Smooth muscle cell (in vitro differentiated cells): ENCODE measurements at regions not wholly inside any gene's neighbourhood (a gene's known extent, or its start where the extent isn't known, plus 50 kb on each side); places are given as distances from the start of the nearest gene placed in this dataset.

Experiments used
- DNase-seq: peaks from one replicate; lab custom pipeline; 2025; ENCODE audit not compliant: unreplicated experiment; lab: John Stamatoyannopoulos, UW
- H2AFZ ChIP-seq: fragments of 200-600 bp; sonication (generic); 2 replicates; pipeline ENCODE4 v1.6.0; 2016; ENCODE audit warnings: antibody characterized with exemption, low read depth, mild to moderate bottlenecking
- H3F3A ChIP-seq: fragments of 200-600 bp; sonication (generic); 2 replicates; pipeline ENCODE4 v1.6.0; 2017; ENCODE audit warnings: antibody characterized with exemption, low read depth
- H3K27ac ChIP-seq: fragments of 200-600 bp; sonication (generic); 2 replicates; pipeline ENCODE4 v1.5.1; 2016; ENCODE audit warnings: low read depth, mild to moderate bottlenecking
- H3K27me3 ChIP-seq: fragments of 200-600 bp; sonication (generic); 2 replicates; pipeline ENCODE4 v1.6.1; 2016; ENCODE audit warnings: low read depth, mild to moderate bottlenecking
- H3K36me3 ChIP-seq: fragments of 200-600 bp; sonication (generic); 2 replicates; pipeline ENCODE4 v1.5.1; 2016; ENCODE audit warnings: low read depth
- H3K4me1 ChIP-seq: fragments of 200-600 bp; sonication (generic); 2 replicates; pipeline ENCODE4 v1.5.1; 2016; ENCODE audit warnings: low read depth
- H3K4me2 ChIP-seq: fragments of 200-600 bp; sonication (generic); 2 replicates; pipeline ENCODE4 v1.6.0; 2016; ENCODE audit warnings: mild to moderate bottlenecking
- H3K4me3 ChIP-seq: fragments of 200-600 bp; sonication (generic); 2 replicates; pipeline ENCODE4 v1.5.1; 2016; ENCODE audit warnings: mild to moderate bottlenecking
- H3K79me2 ChIP-seq: fragments of 200-600 bp; sonication (generic); 2 replicates; pipeline ENCODE4 v1.6.0; 2016; ENCODE audit warnings: low read depth, mild to moderate bottlenecking
- H3K9ac ChIP-seq: fragments of 200-600 bp; sonication (generic); 2 replicates; pipeline ENCODE4 v1.6.0; 2016; ENCODE audit warnings: low read depth
- H3K9me3 ChIP-seq: fragments of 200-600 bp; sonication (generic); replicated peaks from 2 replicates; pipeline ENCODE4 v1.5.1; 2016; ENCODE audit warnings: low read depth
- H4K20me1 ChIP-seq: fragments of 200-600 bp; sonication (generic); 2 replicates; pipeline ENCODE4 v1.6.0; 2016; ENCODE audit warnings: low read depth
- WGBS: methylation state at CpG from one replicate; pipeline ENCODE4 v1.1.7; 2016; ENCODE audit warnings: low lambda C conversion rate; 5-methylcytosine and 5-hydroxymethylcytosine counted together
- TF ChIP-seq, protein P1 (sequence below): fragments of 200-600 bp; sonication (generic); IDR thresholded peaks from 2 replicates; pipeline ENCODE4 v1.5.1; 2017; ENCODE audit warnings: borderline replicate concordance, mild to moderate bottlenecking, antibody characterized with exemption; ENCODE audit not compliant: insufficient read depth, poor library complexity, severe bottlenecking

DNA sequence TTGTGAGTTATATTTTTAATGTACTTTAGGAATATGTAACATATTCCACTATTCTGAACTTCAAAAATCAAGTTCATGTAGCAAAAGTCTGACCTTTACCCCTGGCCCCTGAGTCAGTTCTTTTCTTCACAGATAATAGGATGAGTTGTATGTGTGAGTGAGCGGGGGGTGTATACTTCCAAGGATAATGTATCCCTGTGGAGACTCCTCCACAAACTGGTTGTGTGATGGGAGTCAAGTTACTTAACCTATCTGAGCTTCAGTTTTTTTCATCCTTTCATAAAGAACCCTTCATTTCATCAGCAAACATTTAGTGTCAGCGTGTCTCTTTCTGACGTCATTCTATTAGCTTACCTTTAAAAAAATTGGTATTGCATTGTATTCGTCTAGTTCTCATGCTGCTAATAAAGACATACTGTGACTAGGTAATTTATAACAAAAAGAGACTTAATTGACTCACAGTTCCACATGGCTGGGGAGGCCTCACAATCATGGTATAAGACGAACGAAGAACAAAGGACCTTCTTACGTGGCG is 288.1 kb upstream of the GPC6 start:
- Histone ChIP-seq H3K27me3 (peaks cover 22% of the 10 kb centered on the region), H3K4me3 (no peak overlapping the region), H3K9ac (no peak overlapping the region), H3K4me1 (no peaks in the 10 kb centered on the region), H3K79me2 (no peaks in the 10 kb centered on the region), H3F3A (no peaks in the 10 kb centered on the region), H2AFZ (no peak overlapping the region), H3K27ac (no peak overlapping the region), H4K20me1 (no peaks in the 10 kb centered on the region), H3K9me3 (no peaks in the 10 kb centered on the region), H3K36me3 (no peaks in the 10 kb centered on the region), H3K4me2 (no peak overlapping the region)
- DNase-seq = no peak
- TF ChIP-seq, protein P1, sequence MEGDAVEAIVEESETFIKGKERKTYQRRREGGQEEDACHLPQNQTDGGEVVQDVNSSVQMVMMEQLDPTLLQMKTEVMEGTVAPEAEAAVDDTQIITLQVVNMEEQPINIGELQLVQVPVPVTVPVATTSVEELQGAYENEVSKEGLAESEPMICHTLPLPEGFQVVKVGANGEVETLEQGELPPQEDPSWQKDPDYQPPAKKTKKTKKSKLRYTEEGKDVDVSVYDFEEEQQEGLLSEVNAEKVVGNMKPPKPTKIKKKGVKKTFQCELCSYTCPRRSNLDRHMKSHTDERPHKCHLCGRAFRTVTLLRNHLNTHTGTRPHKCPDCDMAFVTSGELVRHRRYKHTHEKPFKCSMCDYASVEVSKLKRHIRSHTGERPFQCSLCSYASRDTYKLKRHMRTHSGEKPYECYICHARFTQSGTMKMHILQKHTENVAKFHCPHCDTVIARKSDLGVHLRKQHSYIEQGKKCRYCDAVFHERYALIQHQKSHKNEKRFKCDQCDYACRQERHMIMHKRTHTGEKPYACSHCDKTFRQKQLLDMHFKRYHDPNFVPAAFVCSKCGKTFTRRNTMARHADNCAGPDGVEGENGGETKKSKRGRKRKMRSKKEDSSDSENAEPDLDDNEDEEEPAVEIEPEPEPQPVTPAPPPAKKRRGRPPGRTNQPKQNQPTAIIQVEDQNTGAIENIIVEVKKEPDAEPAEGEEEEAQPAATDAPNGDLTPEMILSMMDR = no peak
- WGBS = 97% methylated on average over 8 of the region's 8 CpGs

DNA sequence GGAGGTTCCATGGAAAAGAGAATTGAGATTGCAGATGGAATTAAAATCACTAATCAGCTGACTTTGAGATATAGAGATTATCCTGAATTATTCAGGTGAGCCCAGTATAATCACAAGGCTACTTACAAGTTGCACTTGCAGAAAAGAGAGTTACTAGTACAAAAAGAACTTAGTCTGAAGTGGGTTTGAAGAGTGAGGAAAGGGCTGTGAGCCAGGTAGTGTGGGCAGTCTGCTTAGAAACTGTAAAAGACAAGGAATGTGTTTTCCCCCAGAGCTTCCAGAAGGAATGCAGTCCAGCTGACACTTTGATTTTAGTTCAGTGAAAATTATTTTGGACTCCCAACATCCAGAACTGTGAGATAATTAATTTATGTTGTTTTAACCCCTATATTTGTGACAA is 285.4 kb upstream of the GPC6 start:
- Histone ChIP-seq H3F3A (no peaks in the 10 kb centered on the region), H3K9me3 (no peaks in the 10 kb centered on the region), H3K4me3 (no peak overlapping the region), H2AFZ (no peak overlapping the region), H3K27me3 (no peaks in the 10 kb centered on the region), H3K27ac (no peak overlapping the region), H3K79me2 (no peaks in the 10 kb centered on the region), H3K9ac (no peak overlapping the region), H4K20me1 (no peaks in the 10 kb centered on the region), H3K36me3 (no peaks in the 10 kb centered on the region), H3K4me2 (no peak overlapping the region), H3K4me1 (no peaks in the 10 kb centered on the region)
- DNase-seq = no peak
- TF ChIP-seq, protein P1 = no peak

DNA sequence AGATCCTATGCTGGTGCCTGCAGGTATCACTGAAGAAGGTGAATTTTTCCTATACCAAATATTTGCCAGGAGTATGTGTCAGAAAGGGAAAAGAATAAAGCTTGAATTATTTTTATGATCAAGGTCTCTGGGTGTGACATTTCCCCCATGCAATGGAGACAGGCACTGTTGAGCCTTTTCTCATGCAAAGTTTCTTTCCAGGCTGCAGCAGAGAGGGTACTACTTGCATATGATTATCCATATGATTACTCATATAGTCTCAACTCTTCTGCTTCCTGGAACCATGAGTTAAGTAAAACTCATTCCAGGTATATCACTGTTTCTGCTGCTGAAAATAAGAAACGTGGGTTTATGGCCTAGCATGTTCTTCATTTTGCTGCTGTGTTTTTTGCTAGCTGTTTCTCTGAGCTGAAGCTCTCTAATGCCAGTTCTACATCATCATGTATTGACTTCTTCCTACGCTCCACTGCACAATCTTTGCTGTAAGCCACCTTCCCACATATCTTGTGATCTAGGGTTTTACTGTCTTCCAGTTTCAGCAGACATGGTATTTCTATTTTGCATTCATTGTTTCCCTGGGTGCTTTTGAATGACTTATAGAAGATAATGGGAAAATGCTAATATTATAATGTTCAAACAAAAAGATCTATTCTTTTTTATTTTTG is 278.7 kb upstream of the GPC6 start:
- no peak overlapping the region for H3K27ac ChIP-seq
- H3K9ac ChIP-seq = no peak overlapping the region
- no peaks in the 10 kb centered on the region for H3K36me3 ChIP-seq
- TF ChIP-seq, protein P1 = no peak
- no peaks in the 10 kb centered on the region for H4K20me1 ChIP-seq
- WGBS = 76% methylated on average over 2 of the region's 2 CpGs
- H3K4me1 ChIP-seq = no peaks in the 10 kb centered on the region
- no peak overlapping the region for H3K4me3 ChIP-seq
- no peaks in the 10 kb centered on the region for H3K79me2 ChIP-seq
- no peaks in the 10 kb centered on the region for H3F3A ChIP-seq
- DNase-seq = no peak
- no peaks in the 10 kb centered on the region for H3K27me3 ChIP-seq
- H3K9me3 ChIP-seq = no peaks in the 10 kb centered on the region
- H2AFZ ChIP-seq = no peak overlapping the region
- no peak overlapping the region for H3K4me2 ChIP-seq

DNA sequence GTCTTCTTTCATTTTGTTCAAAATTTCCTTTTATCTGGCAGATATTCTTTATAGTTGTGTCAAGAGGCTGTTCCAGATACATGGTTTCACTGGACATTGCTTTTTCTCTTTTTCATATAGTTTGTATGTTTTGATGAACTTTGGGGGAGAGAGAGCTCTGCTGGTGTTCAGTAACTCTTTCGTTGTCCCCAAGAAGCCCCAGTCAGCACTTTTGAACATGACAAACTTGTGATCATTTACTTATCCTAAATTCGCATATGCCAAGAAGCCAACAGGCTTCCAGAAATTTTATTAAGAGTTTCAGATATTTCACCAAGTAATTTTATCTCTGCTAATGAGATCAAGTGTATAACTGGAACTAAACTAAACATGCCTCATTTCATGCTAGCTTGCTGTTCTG is 275.8 kb upstream of the GPC6 start:
- Histone ChIP-seq H3K4me2 (peak overlapping the region; percentile 48), H3K9me3 (no peaks in the 10 kb centered on the region), H3F3A (no peaks in the 10 kb centered on the region), H3K9ac (no peak overlapping the region), H3K4me3 (no peak overlapping the region), H3K27me3 (no peaks in the 10 kb centered on the region), H3K36me3 (no peaks in the 10 kb centered on the region), H3K79me2 (no peaks in the 10 kb centered on the region), H4K20me1 (no peaks in the 10 kb centered on the region), H2AFZ (no peak overlapping the region), H3K4me1 (no peaks in the 10 kb centered on the region), H3K27ac (peak overlapping the region; percentile 20)
- TF ChIP-seq, protein P1 = no peak
- no peak for DNase-seq
- WGBS = 90% methylated on average over 2 of the region's 2 CpGs
